ENCODE measurements at regions not wholly inside any gene's neighbourhood (a gene's known extent, or its start where the extent isn't known, plus 50 kb on each side); places are given as distances from the start of the nearest gene placed in this dataset.

DNA sequence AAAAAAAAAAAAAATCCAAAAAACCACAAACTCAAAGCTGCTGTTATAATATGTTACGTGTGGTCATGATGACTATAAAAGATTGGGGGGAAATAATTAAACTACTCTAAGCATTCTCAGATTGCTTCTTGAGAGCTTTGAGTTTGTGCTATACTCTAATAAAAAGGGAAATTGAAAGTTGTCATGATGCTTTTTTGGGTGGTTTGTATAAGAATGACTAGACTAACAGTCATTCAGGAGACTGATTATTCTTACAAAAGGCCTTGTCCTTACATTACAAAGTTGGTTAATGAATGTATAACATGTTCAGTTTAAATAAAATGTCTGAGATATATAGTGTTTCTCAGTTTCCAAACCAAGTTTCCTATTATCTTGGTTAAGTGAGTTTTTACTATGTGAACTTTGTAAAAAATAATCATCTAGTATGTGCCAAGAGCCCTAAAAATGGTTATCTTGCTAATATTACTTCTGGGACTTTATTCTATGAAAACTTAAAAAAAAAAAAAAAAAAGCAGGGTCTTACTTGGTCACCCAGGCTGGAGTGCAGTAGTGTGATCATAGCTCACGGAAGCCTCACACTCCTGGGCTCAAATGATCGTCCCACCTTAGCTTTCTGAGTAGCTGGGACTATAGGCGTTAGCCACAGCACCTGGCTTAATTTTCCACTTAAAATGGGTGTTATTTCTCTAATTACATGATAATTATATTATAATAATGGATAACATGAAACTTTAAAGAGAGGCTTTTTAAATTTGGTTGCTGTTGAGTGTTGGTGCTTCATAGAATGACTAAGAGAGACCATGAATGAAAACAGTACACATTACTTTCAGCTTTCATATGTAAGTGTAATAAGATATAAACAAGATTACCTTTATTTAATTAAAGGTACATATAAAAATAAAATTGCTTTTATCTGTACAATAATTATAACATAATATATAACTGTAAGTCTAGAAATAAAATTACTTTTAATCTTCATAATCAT, 459.6 kb upstream of the RGS6 start:
- TF ChIP-seq, protein P1, sequence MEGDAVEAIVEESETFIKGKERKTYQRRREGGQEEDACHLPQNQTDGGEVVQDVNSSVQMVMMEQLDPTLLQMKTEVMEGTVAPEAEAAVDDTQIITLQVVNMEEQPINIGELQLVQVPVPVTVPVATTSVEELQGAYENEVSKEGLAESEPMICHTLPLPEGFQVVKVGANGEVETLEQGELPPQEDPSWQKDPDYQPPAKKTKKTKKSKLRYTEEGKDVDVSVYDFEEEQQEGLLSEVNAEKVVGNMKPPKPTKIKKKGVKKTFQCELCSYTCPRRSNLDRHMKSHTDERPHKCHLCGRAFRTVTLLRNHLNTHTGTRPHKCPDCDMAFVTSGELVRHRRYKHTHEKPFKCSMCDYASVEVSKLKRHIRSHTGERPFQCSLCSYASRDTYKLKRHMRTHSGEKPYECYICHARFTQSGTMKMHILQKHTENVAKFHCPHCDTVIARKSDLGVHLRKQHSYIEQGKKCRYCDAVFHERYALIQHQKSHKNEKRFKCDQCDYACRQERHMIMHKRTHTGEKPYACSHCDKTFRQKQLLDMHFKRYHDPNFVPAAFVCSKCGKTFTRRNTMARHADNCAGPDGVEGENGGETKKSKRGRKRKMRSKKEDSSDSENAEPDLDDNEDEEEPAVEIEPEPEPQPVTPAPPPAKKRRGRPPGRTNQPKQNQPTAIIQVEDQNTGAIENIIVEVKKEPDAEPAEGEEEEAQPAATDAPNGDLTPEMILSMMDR (IDR thresholded peaks at IDR 0.05) = no peak
- no peak for TF ChIP-seq POLR2A (IDR thresholded peaks at IDR 0.05)
